Endothelial cell of umbilical vein (primary cell): ENCODE measurements at regions not wholly inside any gene's neighbourhood (a gene's known extent, or its start where the extent isn't known, plus 50 kb on each side); places are given as distances from the start of the nearest gene placed in this dataset.

ENCODE experiments used
- CTCF ChIP-seq, 2 donors: IDR thresholded peaks; 1 replicate in 1 of 2; 2 replicates in 1 of 2; pipeline ENCODE4 v1.5.1; 2011; ENCODE audit warnings: low read length in 2 of 2, mild to moderate bottlenecking in 2 of 2, moderate library complexity in 2 of 2, control low read depth in 1 of 2, inconsistent platforms in 1 of 2, low read depth in 1 of 2; ENCODE audit not compliant: insufficient read depth in 1 of 2; ENCODE audit errors: extremely low read depth in 1 of 2
- EZH2 ChIP-seq: IDR thresholded peaks from 2 replicates; pipeline ENCODE4 v1.6.1; 2012; ENCODE audit warnings: borderline replicate concordance, low read depth, mild to moderate bottlenecking, moderate library complexity, low read length, inconsistent platforms; ENCODE audit not compliant: severe bottlenecking
- JUN ChIP-seq: IDR thresholded peaks from 2 replicates; pipeline ENCODE4 v1.6.1; 2011; ENCODE audit warnings: borderline replicate concordance, low read depth; ENCODE audit not compliant: insufficient read length, insufficient read depth
- POLR2A ChIP-seq: IDR thresholded peaks from 2 replicates; pipeline ENCODE4 v1.6.1; 2012; ENCODE audit warnings: low read depth, mild to moderate bottlenecking, control low read depth, low read length

DNA sequence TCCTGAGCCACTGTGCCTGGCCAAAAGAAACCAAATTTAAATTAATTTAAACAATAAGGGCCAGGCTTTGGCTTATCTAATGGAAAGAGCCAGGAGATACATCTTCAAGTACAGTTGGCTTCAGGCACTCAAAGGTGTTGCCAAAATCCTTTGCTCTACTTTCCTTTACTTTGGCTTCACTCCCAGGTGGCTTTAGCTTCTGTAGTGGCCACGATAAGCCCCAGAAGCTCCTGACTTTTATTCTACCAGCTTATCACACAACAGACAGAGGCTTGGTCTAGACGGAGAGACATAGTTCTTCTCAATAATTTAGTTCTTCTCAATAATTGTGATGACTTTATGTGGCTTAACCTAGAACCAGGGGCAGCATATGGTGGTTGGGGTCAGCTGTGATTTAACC, 211.2 kb upstream of the LNX1 start:
- TF ChIP-seq EZH2: no peak
- no peak for TF ChIP-seq JUN
- no peak for TF ChIP-seq POLR2A
- TF ChIP-seq CTCF (IDR thresholded peaks at IDR 0.05; ENCODE audit: extremely low read depth in 1 of 2, insufficient read depth in 1 of 2, low read depth in 1 of 2, low read length in 2 of 2): no peak
